Cardiac fibroblast (primary cell): ENCODE measurements at regions not wholly inside any gene's neighbourhood (a gene's known extent, or its start where the extent isn't known, plus 50 kb on each side); places are given as distances from the start of the nearest gene placed in this dataset.

Experiments used
- DNase-seq, 2 donors: peaks; one replicate each; pipeline versions ENCODE4 v3.0.0 to v3.0.0-alpha.2; 2010; ENCODE audit warnings: low read depth in 2 of 2
- H3K4me3 ChIP-seq, 2 donors: replicated peaks in 1 of 2; 1 replicate in 1 of 2; 2 replicates in 1 of 2; pipeline ENCODE4 v1.5.1; 2011; ENCODE audit warnings: low read depth in 2 of 2, low read length in 2 of 2, mild to moderate bottlenecking in 2 of 2, moderate library complexity in 1 of 2
- TF ChIP-seq, protein P1 (sequence below): IDR thresholded peaks from one replicate; pipeline ENCODE4 v1.5.1; 2011; ENCODE audit warnings: low read depth, mild to moderate bottlenecking, low read length, inconsistent platforms

DNA sequence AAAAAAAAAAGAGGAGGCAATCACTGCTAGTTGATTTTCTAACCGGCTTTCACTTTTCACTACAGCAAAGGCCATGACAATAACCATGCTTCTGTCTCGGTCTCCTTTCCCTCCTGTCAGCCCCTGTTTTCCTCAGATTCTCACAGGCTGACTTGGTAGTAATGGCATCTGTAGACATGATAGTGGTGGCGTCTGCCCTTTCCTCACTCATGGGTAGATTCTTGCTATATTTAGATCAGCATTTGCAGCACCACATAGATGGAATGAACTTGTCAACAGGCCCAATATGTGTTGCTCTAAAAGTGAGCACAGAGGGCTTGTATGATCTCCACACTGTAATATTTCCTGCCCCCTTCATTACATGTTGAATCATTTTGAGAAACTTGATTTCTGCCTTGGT, 120.3 kb upstream of the FTMT start:
- no peak overlapping the region for H3K4me3 ChIP-seq
- no peak for DNase-seq
- TF ChIP-seq, protein P1, sequence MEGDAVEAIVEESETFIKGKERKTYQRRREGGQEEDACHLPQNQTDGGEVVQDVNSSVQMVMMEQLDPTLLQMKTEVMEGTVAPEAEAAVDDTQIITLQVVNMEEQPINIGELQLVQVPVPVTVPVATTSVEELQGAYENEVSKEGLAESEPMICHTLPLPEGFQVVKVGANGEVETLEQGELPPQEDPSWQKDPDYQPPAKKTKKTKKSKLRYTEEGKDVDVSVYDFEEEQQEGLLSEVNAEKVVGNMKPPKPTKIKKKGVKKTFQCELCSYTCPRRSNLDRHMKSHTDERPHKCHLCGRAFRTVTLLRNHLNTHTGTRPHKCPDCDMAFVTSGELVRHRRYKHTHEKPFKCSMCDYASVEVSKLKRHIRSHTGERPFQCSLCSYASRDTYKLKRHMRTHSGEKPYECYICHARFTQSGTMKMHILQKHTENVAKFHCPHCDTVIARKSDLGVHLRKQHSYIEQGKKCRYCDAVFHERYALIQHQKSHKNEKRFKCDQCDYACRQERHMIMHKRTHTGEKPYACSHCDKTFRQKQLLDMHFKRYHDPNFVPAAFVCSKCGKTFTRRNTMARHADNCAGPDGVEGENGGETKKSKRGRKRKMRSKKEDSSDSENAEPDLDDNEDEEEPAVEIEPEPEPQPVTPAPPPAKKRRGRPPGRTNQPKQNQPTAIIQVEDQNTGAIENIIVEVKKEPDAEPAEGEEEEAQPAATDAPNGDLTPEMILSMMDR = no peak

DNA sequence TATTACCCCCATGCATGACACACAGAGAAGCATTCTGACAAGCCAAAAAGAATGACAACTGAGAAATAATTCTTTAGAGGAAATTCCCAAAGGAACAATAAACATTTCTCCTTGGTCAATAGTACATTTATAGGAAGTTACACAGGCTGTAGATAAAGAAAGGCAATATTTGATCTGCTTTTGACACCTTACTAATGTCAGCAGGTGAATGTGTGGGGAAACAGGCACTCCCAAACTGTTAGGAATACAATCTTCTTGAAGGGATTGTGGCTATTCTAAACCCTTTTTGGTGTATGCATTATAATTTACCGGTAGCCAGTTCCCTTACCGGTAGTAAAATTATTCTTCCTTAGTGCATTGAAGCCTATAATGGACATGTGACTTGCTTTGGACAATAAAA, 116.1 kb upstream of the FTMT start:
- no peak for DNase-seq
- no peak overlapping the region for H3K4me3 ChIP-seq
- TF ChIP-seq, protein P1 = no peak

DNA sequence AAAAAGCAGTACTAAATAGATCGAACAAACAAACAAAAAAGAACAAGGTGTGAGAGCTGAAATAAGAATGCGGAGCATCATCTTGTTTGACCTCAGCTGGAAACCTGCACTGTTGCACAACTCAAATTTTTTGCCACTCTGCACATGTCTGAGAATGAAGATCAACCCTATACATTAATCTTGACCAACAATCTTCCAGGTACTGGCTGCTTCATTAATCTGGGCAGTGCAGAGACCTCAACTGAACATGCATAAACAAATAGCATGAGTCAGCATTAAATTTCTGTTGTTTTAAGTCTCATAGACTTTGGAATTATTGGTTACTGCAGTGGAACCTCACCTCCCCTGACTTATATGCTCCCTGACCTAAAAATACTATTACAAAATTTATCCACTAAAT, 114.6 kb upstream of the FTMT start:
- TF ChIP-seq, protein P1 = no peak
- DNase-seq = no peak
- no peak overlapping the region for H3K4me3 ChIP-seq

DNA sequence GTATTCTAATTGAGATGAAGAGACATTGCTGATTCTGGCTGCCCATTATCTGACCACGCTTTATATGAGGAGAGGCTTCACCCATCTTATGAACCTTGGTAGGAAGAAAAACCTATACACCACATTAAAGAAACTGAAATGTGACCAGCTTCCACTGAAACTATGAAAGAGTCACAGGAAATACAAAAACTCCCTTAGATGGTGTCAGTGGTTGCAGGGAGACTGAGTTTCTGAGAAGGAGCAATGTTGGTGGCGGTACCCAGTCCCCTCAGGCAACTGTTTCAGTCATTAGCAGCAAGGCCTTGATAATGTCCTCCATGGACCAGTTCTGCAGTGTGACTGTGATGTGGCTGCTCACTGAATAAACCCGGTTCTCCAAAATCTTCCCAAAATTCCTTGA, 110.5 kb upstream of the FTMT start:
- H3K4me3 ChIP-seq = no peak overlapping the region
- no peak for DNase-seq
- TF ChIP-seq, protein P1 = no peak

DNA sequence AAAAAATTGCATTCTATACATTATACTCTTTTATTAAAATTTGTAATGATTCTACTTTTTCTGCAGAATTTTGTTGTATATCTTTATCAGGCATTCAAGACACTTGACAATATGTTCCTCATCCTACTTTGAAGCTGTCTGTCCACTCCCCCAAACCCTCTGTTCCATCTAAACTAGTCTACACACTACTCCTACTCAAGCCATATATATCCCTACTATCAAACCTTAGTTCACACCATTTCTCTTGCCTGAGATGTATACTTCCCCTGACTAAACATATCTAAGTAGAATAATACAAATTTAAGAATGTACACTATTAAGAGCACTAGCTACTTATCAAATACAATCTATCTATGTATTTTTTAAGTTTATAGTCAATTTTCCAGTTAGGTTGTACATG, 107.1 kb upstream of the FTMT start:
- H3K4me3 ChIP-seq = no peak overlapping the region
- TF ChIP-seq, protein P1 = no peak
- DNase-seq = no peak

DNA sequence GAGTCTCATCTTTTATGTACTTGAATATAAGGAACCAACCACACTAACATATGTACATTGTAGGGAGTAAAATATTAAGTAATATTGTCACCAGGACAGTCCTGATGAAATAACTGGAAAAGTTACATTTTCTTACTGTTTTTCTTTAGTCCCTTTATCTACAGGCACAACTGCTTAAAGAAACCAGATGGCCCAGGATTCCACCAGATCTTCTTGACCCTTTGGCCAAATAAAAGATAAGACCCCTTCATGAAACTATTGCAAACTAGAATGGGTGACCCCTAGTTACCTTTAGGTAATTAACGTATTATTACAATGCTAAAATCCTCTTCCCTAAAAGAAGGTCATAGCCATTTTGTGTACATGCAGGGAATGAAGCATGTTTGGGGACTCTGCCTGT, 106.3 kb upstream of the FTMT start:
- DNase-seq = no peak
- H3K4me3 ChIP-seq = no peak overlapping the region
- TF ChIP-seq, protein P1 = no peak

DNA sequence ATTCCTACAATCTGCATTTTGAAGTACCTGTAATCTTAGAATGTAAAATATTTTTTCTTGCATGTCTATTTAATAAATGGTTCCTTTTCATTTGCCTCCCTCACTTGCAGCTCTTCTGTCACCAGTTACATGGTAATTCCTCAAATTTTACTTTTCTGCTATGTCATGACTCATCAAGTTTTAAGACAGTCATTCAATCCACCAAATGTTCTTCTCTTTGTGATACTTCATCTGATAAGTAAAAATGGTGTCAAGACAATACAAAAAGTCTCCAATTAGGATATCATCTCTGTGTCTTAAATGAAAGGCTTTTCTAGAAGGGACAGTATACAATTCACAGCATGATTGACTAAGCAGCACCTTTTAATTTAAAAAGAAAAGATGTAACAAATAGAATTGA, 104.9 kb upstream of the FTMT start:
- DNase-seq = no peak
- TF ChIP-seq, protein P1 = no peak
- H3K4me3 ChIP-seq = no peak overlapping the region
